ENCODE measurements at regions not wholly inside any gene's neighbourhood (a gene's known extent, or its start where the extent isn't known, plus 50 kb on each side); places are given as distances from the start of the nearest gene placed in this dataset.

GRCh38 chr15:39106950-39107349 is 473.9 kb upstream of the THBS1 start:
- Histone ChIP-seq H3K4me2 (ENCODE audit: low read length) (no peak overlapping the region), H3K79me2 (ENCODE audit: insufficient read depth, low read length) (no peaks in the 10 kb centered on the region), H3K36me3 (ENCODE audit: insufficient read depth, low read length) (no peaks in the 10 kb centered on the region), H3K27ac (ENCODE audit: low read depth, low read length) (no peak overlapping the region), H2AFZ (ENCODE audit: low read depth, low read length) (no peak overlapping the region), H3K9me3 (ENCODE audit: insufficient read depth, low read depth, low read length) (no peaks in the 10 kb centered on the region), H3K4me3 (ENCODE audit: insufficient read depth, low read depth, low read length) (no peak overlapping the region), H3K4me1 (ENCODE audit: insufficient read depth, low read length) (peaks cover 4% of the 10 kb centered on the region), H4K20me1 (ENCODE audit: insufficient read depth, low read length) (no peaks in the 10 kb centered on the region), H3K9ac (ENCODE audit: low read length) (no peak overlapping the region), H3K27me3 (ENCODE audit: insufficient read depth, low read length) (no peaks in the 10 kb centered on the region)
- H3K27ac Mint-ChIP-seq (ENCODE audit: unreplicated experiment) = no peak overlapping the region
- peaks cover 1% of the 10 kb centered on the region for H3K9me3 Mint-ChIP-seq (ENCODE audit: unreplicated experiment)
- TF ChIP-seq CTCF (IDR thresholded peaks at IDR 0.05; ENCODE audit: insufficient read depth, low read depth, low read length) (no peak), EZH2 (IDR thresholded peaks at IDR 0.05; ENCODE audit: insufficient read depth, low read length) (no peak)
- H3K27me3 Mint-ChIP-seq (ENCODE audit: low read depth, unreplicated experiment) = no peaks in the 10 kb centered on the region
- peaks cover 34% of the 10 kb centered on the region for H3K4me1 Mint-ChIP-seq (ENCODE audit: low read depth, unreplicated experiment)
- DNase-seq (ENCODE audit: low read depth) (no peak), FAIRE-seq (no peak)
- H3K36me3 Mint-ChIP-seq (ENCODE audit: low read depth, unreplicated experiment) = peaks cover 3% of the 10 kb centered on the region
- H3K4me3 Mint-ChIP-seq (ENCODE audit: unreplicated experiment) = no peak overlapping the region

GRCh38 chr15:39108021-39108420 is 472.9 kb upstream of the THBS1 start:
- H3K27ac Mint-ChIP-seq (ENCODE audit: unreplicated experiment) = no peak overlapping the region
- no peak overlapping the region for H3K27ac ChIP-seq (ENCODE audit: low read depth, low read length)
- H3K4me3 Mint-ChIP-seq (ENCODE audit: unreplicated experiment) = no peak overlapping the region
- peaks cover 4% of the 10 kb centered on the region for H3K4me1 ChIP-seq (ENCODE audit: insufficient read depth, low read length)
- no peak for DNase-seq (ENCODE audit: low read depth)
- no peak overlapping the region for H3K4me3 ChIP-seq (ENCODE audit: insufficient read depth, low read depth, low read length)
- no peaks in the 10 kb centered on the region for H3K27me3 ChIP-seq (ENCODE audit: insufficient read depth, low read length)
- no peaks in the 10 kb centered on the region for H3K9me3 ChIP-seq (ENCODE audit: insufficient read depth, low read depth, low read length)
- no peak overlapping the region for H3K4me2 ChIP-seq (ENCODE audit: low read length)
- no peaks in the 10 kb centered on the region for H4K20me1 ChIP-seq (ENCODE audit: insufficient read depth, low read length)
- H3K36me3 ChIP-seq (ENCODE audit: insufficient read depth, low read length) = no peaks in the 10 kb centered on the region
- no peak for TF ChIP-seq CTCF (IDR thresholded peaks at IDR 0.05; ENCODE audit: insufficient read depth, low read depth, low read length)
- no peak for TF ChIP-seq EZH2 (IDR thresholded peaks at IDR 0.05; ENCODE audit: insufficient read depth, low read length)
- FAIRE-seq = no peak
- H3K9ac ChIP-seq (ENCODE audit: low read length) = no peak overlapping the region
- H3K79me2 ChIP-seq (ENCODE audit: insufficient read depth, low read length) = no peaks in the 10 kb centered on the region
- no peak overlapping the region for H2AFZ ChIP-seq (ENCODE audit: low read depth, low read length)
- H3K9me3 Mint-ChIP-seq (ENCODE audit: unreplicated experiment) = peaks cover 1% of the 10 kb centered on the region
- H3K36me3 Mint-ChIP-seq (ENCODE audit: low read depth, unreplicated experiment) = peaks cover 3% of the 10 kb centered on the region
- no peaks in the 10 kb centered on the region for H3K27me3 Mint-ChIP-seq (ENCODE audit: low read depth, unreplicated experiment)
- peaks cover 24% of the 10 kb centered on the region for H3K4me1 Mint-ChIP-seq (ENCODE audit: low read depth, unreplicated experiment)

- Mint-ChIP-seq H3K36me3 (ENCODE audit: low read depth, unreplicated experiment) (peaks cover 8% of the 10 kb centered on the region), H3K9me3 (ENCODE audit: unreplicated experiment) (peaks cover 14% of the 10 kb centered on the region), H3K27me3 (ENCODE audit: low read depth, unreplicated experiment) (no peaks in the 10 kb centered on the region), H3K4me1 (ENCODE audit: low read depth, unreplicated experiment) (peaks cover 32% of the 10 kb centered on the region), H3K4me3 (ENCODE audit: unreplicated experiment) (no peak overlapping the region), H3K27ac (ENCODE audit: unreplicated experiment) (peak overlapping the region; percentile 56)
- H4K20me1 ChIP-seq (ENCODE audit: insufficient read depth, low read length) = no peaks in the 10 kb centered on the region
- H3K79me2 ChIP-seq (ENCODE audit: insufficient read depth, low read length) = no peaks in the 10 kb centered on the region
- H3K27ac ChIP-seq (ENCODE audit: low read depth, low read length) = no peak overlapping the region
- H3K27me3 ChIP-seq (ENCODE audit: insufficient read depth, low read length) = no peaks in the 10 kb centered on the region
- H3K4me1 ChIP-seq (ENCODE audit: insufficient read depth, low read length) = peaks cover 4% of the 10 kb centered on the region
- peak; percentile 93 for DNase-seq (ENCODE audit: low read depth)
- FAIRE-seq = no peak
- no peak overlapping the region for H2AFZ ChIP-seq (ENCODE audit: low read depth, low read length)
- no peaks in the 10 kb centered on the region for H3K36me3 ChIP-seq (ENCODE audit: insufficient read depth, low read length)
- no peak overlapping the region for H3K9ac ChIP-seq (ENCODE audit: low read length)
- no peak overlapping the region for H3K4me2 ChIP-seq (ENCODE audit: low read length)
- H3K4me3 ChIP-seq (ENCODE audit: insufficient read depth, low read depth, low read length) = no peak overlapping the region
- no peaks in the 10 kb centered on the region for H3K9me3 ChIP-seq (ENCODE audit: insufficient read depth, low read depth, low read length)
- TF ChIP-seq EZH2 (IDR thresholded peaks at IDR 0.05; ENCODE audit: insufficient read depth, low read length) (no peak), CTCF (IDR thresholded peaks at IDR 0.05; ENCODE audit: insufficient read depth, low read depth, low read length) (no peak)
Observed at GRCh38 chr15:39110336-39110735, 470.5 kb upstream of the THBS1 start.
